Neural progenitor cell (in vitro differentiated cells): ENCODE measurements at regions not wholly inside any gene's neighbourhood (a gene's known extent, or its start where the extent isn't known, plus 50 kb on each side); places are given as distances from the start of the nearest gene placed in this dataset.

ENCODE experiments used
- EZH2phosphoT487 ChIP-seq: fragments of 200-600 bp; sonication (generic); IDR thresholded peaks from 2 replicates; pipeline ENCODE4 v1.6.1; 2017; ENCODE audit warnings: antibody characterized with exemption
- TF ChIP-seq, protein P1 (sequence below): fragments of 200-600 bp; sonication (generic); IDR thresholded peaks from 2 replicates; pipeline ENCODE4 v1.5.1; 2017; ENCODE audit warnings: antibody characterized with exemption, mild to moderate bottlenecking

- TF ChIP-seq, protein P1, sequence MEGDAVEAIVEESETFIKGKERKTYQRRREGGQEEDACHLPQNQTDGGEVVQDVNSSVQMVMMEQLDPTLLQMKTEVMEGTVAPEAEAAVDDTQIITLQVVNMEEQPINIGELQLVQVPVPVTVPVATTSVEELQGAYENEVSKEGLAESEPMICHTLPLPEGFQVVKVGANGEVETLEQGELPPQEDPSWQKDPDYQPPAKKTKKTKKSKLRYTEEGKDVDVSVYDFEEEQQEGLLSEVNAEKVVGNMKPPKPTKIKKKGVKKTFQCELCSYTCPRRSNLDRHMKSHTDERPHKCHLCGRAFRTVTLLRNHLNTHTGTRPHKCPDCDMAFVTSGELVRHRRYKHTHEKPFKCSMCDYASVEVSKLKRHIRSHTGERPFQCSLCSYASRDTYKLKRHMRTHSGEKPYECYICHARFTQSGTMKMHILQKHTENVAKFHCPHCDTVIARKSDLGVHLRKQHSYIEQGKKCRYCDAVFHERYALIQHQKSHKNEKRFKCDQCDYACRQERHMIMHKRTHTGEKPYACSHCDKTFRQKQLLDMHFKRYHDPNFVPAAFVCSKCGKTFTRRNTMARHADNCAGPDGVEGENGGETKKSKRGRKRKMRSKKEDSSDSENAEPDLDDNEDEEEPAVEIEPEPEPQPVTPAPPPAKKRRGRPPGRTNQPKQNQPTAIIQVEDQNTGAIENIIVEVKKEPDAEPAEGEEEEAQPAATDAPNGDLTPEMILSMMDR, result no peak
- no peak for TF ChIP-seq EZH2phosphoT487
These were observed 794.5 kb upstream of the GYPC start for GRCh38 chr2:125861461-125861860.
